CD4-positive, alpha-beta T cell treated with Interleukin-4 for 1 hour (primary cell): ENCODE measurements at regions not wholly inside any gene's neighbourhood (a gene's known extent, or its start where the extent isn't known, plus 50 kb on each side); places are given as distances from the start of the nearest gene placed in this dataset.

Experiments used
- DNase-seq, 2 donors: peaks; one replicate each; pipeline ENCODE4 v3.0.0-alpha.2; 2020 to 2022

- DNase-seq = no peak
Measured at GRCh38 chr11:15889363-15890030, 466.8 kb downstream of the SOX6 start.

GRCh38 chr11:15890031-15890713 is 466.2 kb downstream of the SOX6 start:
- DNase-seq = no peak

GRCh38 chr11:15893080-15893492 is 463.3 kb downstream of the SOX6 start:
- no peak for DNase-seq

- DNase-seq = no peak
Measured at GRCh38 chr11:15896026-15896425, 460.3 kb downstream of the SOX6 start.

GRCh38 chr11:15896530-15896929 is 459.8 kb downstream of the SOX6 start:
- no peak for DNase-seq

- no peak for DNase-seq
Measured at GRCh38 chr11:15897211-15897960, 459.0 kb downstream of the SOX6 start.

GRCh38 chr11:15901054-15901453 is 455.3 kb downstream of the SOX6 start:
- DNase-seq = no peak

- DNase-seq = no peak
Measured at GRCh38 chr11:15901790-15902189, 454.6 kb downstream of the SOX6 start.

- no peak for DNase-seq
Measured at GRCh38 chr11:15903246-15903645, 453.1 kb downstream of the SOX6 start.

- no peak for DNase-seq
Measured at GRCh38 chr11:15905366-15906104, 450.8 kb downstream of the SOX6 start.

- DNase-seq = no peak
Measured at GRCh38 chr11:15906481-15907035, 449.8 kb downstream of the SOX6 start.

- DNase-seq = no peak
Measured at GRCh38 chr11:15907806-15908205, 448.5 kb downstream of the SOX6 start.

GRCh38 chr11:15909937-15910598 is 446.3 kb downstream of the SOX6 start:
- no peak for DNase-seq

- no peak for DNase-seq
Measured at GRCh38 chr11:15910761-15911160, 445.6 kb downstream of the SOX6 start.

GRCh38 chr11:15911377-15912044 is 444.8 kb downstream of the SOX6 start:
- no peak for DNase-seq

- DNase-seq = no peak
Measured at GRCh38 chr11:15912291-15912690, 444.1 kb downstream of the SOX6 start.

- DNase-seq = no peak
Measured at GRCh38 chr11:15912825-15913224, 443.5 kb downstream of the SOX6 start.

GRCh38 chr11:15913261-15913660 is 443.1 kb downstream of the SOX6 start:
- DNase-seq = no peak
